Naive thymus-derived CD4-positive, alpha-beta T cell (primary cell): ENCODE measurements at regions not wholly inside any gene's neighbourhood (a gene's known extent, or its start where the extent isn't known, plus 50 kb on each side); places are given as distances from the start of the nearest gene placed in this dataset.

Source experiments
- ATAC-seq: fragments of 150-1000 bp; cut with Tn5 transposase; 2 replicates; pipeline ENCODE4 v1.10.0; 2021; ENCODE audit warnings: mild to moderate bottlenecking, moderate library complexity
- CTCF ChIA-PET: fragments of 350-600 bp; sonication (Branson Sonifier 250); formaldehyde crosslinking; loops from one replicate; lab custom pipeline; 2021; ENCODE audit warnings: antibody characterized with exemption; lab: Charles Lee
- POLR2A ChIA-PET: fragments of 350-600 bp; sonication (Branson Sonifier 250); formaldehyde crosslinking; loops from one replicate; lab custom pipeline; 2021; ENCODE audit warnings: antibody characterized with exemption, inconsistent platforms; lab: Charles Lee
- DNase-seq, 9 donors: peaks; one replicate each; pipeline versions ENCODE4 v3.0.0 to v3.0.0-alpha.2; 2020 to 2022; ENCODE audit warnings: mixed read lengths in 1 of 9
- H3K27ac ChIP-seq: one replicate; pipeline ENCODE4 v1.7.0; 2013; ENCODE audit warnings: mild to moderate bottlenecking, low read depth, low read length, moderate library complexity
- H3K27me3 ChIP-seq, 2 donors: one replicate each; pipeline ENCODE4 v1.7.0; 2013; ENCODE audit warnings: low read length in 2 of 2, mild to moderate bottlenecking in 2 of 2, moderate library complexity in 2 of 2; ENCODE audit not compliant: control insufficient read depth in 2 of 2, insufficient read depth in 2 of 2
- H3K36me3 ChIP-seq, 3 experiments: 1 replicate in 2 of 3; 2 replicates in 1 of 3; pipeline ENCODE4 v1.7.0; 2013; ENCODE audit warnings: low read length in 3 of 3, mild to moderate bottlenecking in 3 of 3, moderate library complexity in 1 of 3; ENCODE audit not compliant: insufficient read depth in 3 of 3, control insufficient read depth in 2 of 3
- H3K4me1 ChIP-seq, 2 donors: one replicate each; pipeline ENCODE4 v1.7.0; 2013; ENCODE audit warnings: low read length in 2 of 2, mild to moderate bottlenecking in 2 of 2, moderate library complexity in 1 of 2; ENCODE audit not compliant: control insufficient read depth in 2 of 2, insufficient read depth in 2 of 2
- H3K4me3 ChIP-seq: 2 replicates; pipeline ENCODE4 v1.7.0; 2013; ENCODE audit warnings: mild to moderate bottlenecking, low read length
- H3K9me3 ChIP-seq, 3 experiments: 1 replicate in 2 of 3; 2 replicates in 1 of 3; pipeline ENCODE4 v1.7.0; 2013; ENCODE audit warnings: low read length in 3 of 3; ENCODE audit not compliant: control insufficient read depth in 2 of 3
- H3K27ac Mint-ChIP-seq, 9 donors: one replicate each; pipeline ENCODE4 v1.8.0; 2020 to 2022; ENCODE audit warnings: mixed read lengths in 9 of 9, mild to moderate bottlenecking in 8 of 9, moderate library complexity in 5 of 9, inconsistent platforms in 2 of 9
- H3K27me3 Mint-ChIP-seq, 5 donors: one replicate each; pipeline ENCODE4 v1.8.0; 2021 to 2022; ENCODE audit warnings: mixed read lengths in 5 of 5, mild to moderate bottlenecking in 1 of 5
- H3K36me3 Mint-ChIP-seq, 5 donors: one replicate each; pipeline ENCODE4 v1.8.0; 2020 to 2022; ENCODE audit warnings: mixed read lengths in 5 of 5, mild to moderate bottlenecking in 3 of 5, inconsistent platforms in 1 of 5
- H3K4me1 Mint-ChIP-seq, 7 donors: one replicate each; pipeline ENCODE4 v1.8.0; 2020 to 2022; ENCODE audit warnings: mixed read lengths in 7 of 7, mild to moderate bottlenecking in 3 of 7, inconsistent platforms in 1 of 7
- H3K4me3 Mint-ChIP-seq, 10 donors: one replicate each; pipeline ENCODE4 v1.8.0; 2020 to 2022; ENCODE audit warnings: mild to moderate bottlenecking in 10 of 10, mixed read lengths in 10 of 10, moderate library complexity in 6 of 10, inconsistent platforms in 2 of 10
- H3K9me3 Mint-ChIP-seq, 11 donors: one replicate each; pipeline ENCODE4 v1.8.0; 2020 to 2022; ENCODE audit warnings: mixed read lengths in 11 of 11, mild to moderate bottlenecking in 4 of 11, inconsistent platforms in 1 of 11, moderate library complexity in 1 of 11
- intact Hi-C, 2 donors: fragments of 100-400 bp; cut with micrococcal nuclease; formaldehyde crosslinking; loops; one replicate each; pipeline ENCODE4 v1.15.1; 2023

DNA sequence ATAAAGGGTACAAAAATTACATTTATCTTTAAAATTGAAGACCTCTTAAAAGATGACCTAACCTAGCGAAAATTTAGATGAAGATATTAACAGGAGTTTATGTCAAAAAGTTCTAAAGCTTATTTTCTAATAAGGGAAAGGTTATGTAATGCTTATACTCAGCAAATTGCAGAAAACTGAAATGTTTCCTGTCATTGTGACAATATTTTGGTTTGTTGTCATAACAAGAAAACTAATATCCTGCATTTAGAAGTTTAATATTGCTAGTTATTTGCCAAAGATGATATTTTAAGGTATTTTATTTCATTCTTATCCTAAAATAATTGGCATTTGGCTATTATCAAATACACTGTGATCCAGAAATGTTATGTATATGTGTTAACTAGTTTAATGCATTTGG lies 294.5 kb downstream of the C3orf38 start:
- H3K9me3 Mint-ChIP-seq = peaks cover 0 to 2% (median 0%) of the 10 kb centered on the region in 11 donors
- ChIA-PET CTCF (no interaction called here), POLR2A (no interaction called here)
- no peaks in the 10 kb centered on the region for H3K27me3 Mint-ChIP-seq
- H3K27ac Mint-ChIP-seq = no peak overlapping the region
- H3K4me3 Mint-ChIP-seq = no peak overlapping the region
- Histone ChIP-seq H3K9me3 (no peaks in the 10 kb centered on the region), H3K4me1 (no peaks in the 10 kb centered on the region), H3K27ac (no peak overlapping the region), H3K36me3 (no peaks in the 10 kb centered on the region), H3K4me3 (no peak overlapping the region), H3K27me3 (no peaks in the 10 kb centered on the region)
- ATAC-seq = no peak
- H3K36me3 Mint-ChIP-seq = no peaks in the 10 kb centered on the region
- intact Hi-C loops = no loop called here
- DNase-seq = no peak
- no peaks in the 10 kb centered on the region for H3K4me1 Mint-ChIP-seq

- Mint-ChIP-seq H3K4me1 (no peaks in the 10 kb centered on the region), H3K9me3 (peaks cover 0 to 8% (median 0%) of the 10 kb centered on the region in 11 donors), H3K36me3 (no peaks in the 10 kb centered on the region), H3K4me3 (no peak overlapping the region), H3K27ac (no peak overlapping the region), H3K27me3 (no peaks in the 10 kb centered on the region)
- Histone ChIP-seq H3K27ac (no peak overlapping the region), H3K27me3 (no peaks in the 10 kb centered on the region), H3K36me3 (no peaks in the 10 kb centered on the region), H3K4me3 (no peak overlapping the region), H3K4me1 (no peaks in the 10 kb centered on the region), H3K9me3 (no peaks in the 10 kb centered on the region)
- no peak for DNase-seq
- POLR2A ChIA-PET = no interaction called here
- CTCF ChIA-PET = no interaction called here
- ATAC-seq = no peak
- intact Hi-C loops = no loop called here
Observed at GRCh38 chr3:88452228-88452627, 302.5 kb downstream of the C3orf38 start.

DNA sequence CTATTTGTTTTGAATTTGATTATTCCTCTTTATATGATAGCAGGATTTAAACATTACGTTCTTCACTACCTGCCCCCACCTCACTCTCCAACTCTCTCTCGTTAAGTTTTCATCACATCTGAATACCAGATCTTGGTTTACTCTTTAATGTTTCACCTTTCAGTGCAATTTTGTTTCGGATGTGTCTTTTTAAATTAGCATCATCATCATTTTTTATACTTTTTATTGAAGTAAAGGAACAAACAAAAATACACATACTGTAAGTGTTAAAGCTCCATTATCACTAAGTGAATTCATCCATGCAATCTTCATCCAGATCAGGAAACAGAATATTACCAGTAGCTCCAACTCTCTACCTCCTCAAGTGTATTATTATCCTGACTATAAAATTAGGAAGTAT lies 310.6 kb downstream of the C3orf38 start:
- CTCF ChIA-PET = no interaction called here
- DNase-seq = no peak

GRCh38 chr3:88462230-88462629 lies 312.5 kb downstream of the C3orf38 start:
- H3K4me3 Mint-ChIP-seq = no peak overlapping the region
- ATAC-seq = no peak
- Histone ChIP-seq H3K9me3 (no peaks in the 10 kb centered on the region), H3K27ac (no peak overlapping the region), H3K36me3 (no peaks in the 10 kb centered on the region), H3K4me3 (no peak overlapping the region), H3K27me3 (no peaks in the 10 kb centered on the region), H3K4me1 (no peaks in the 10 kb centered on the region)
- DNase-seq = no peak
- no peaks in the 10 kb centered on the region for H3K4me1 Mint-ChIP-seq
- H3K36me3 Mint-ChIP-seq = no peaks in the 10 kb centered on the region
- peaks cover 0 to 12% (median 4%) of the 10 kb centered on the region in 11 donors for H3K9me3 Mint-ChIP-seq
- ChIA-PET POLR2A (no interaction called here), CTCF (no interaction called here)
- H3K27me3 Mint-ChIP-seq = peaks cover 0 to 4% (median 0%) of the 10 kb centered on the region in 5 donors
- no peak overlapping the region for H3K27ac Mint-ChIP-seq
- intact Hi-C loops = no loop called here

More for the DNA sequence above, 310.6 kb downstream of the C3orf38 start:
- H3K27me3 Mint-ChIP-seq = peaks cover 0 to 4% (median 0%) of the 10 kb centered on the region in 5 donors
- ATAC-seq = no peak
- no peak overlapping the region for H3K4me3 ChIP-seq
- H3K9me3 ChIP-seq = no peaks in the 10 kb centered on the region
- H3K9me3 Mint-ChIP-seq = peaks cover 0 to 16% (median under 1%) of the 10 kb centered on the region in 11 donors
- no peaks in the 10 kb centered on the region for H3K36me3 Mint-ChIP-seq
- no peak overlapping the region for H3K27ac ChIP-seq
- H3K4me1 Mint-ChIP-seq = no peaks in the 10 kb centered on the region
- POLR2A ChIA-PET = no interaction called here
- no peaks in the 10 kb centered on the region for H3K36me3 ChIP-seq
- H3K27ac Mint-ChIP-seq = no peak overlapping the region
- intact Hi-C loops = no loop called here
- no peak overlapping the region for H3K4me3 Mint-ChIP-seq
- no peaks in the 10 kb centered on the region for H3K4me1 ChIP-seq
- H3K27me3 ChIP-seq = no peaks in the 10 kb centered on the region

GRCh38 chr3:88467191-88467590 lies 317.4 kb downstream of the C3orf38 start:
- Mint-ChIP-seq H3K27ac (no peak overlapping the region), H3K4me3 (no peak overlapping the region), H3K9me3 (peaks cover 0 to 14% (median 6%) of the 10 kb centered on the region in 11 donors), H3K27me3 (peaks cover 0 to 3% (median 0%) of the 10 kb centered on the region in 5 donors), H3K4me1 (no peaks in the 10 kb centered on the region), H3K36me3 (no peaks in the 10 kb centered on the region)
- peaks cover 0 to 5% (median 0%) of the 10 kb centered on the region in 3 experiments for H3K9me3 ChIP-seq
- ATAC-seq = no peak
- DNase-seq = no peak
- no peaks in the 10 kb centered on the region for H3K27me3 ChIP-seq
- H3K27ac ChIP-seq = no peak overlapping the region
- H3K4me1 ChIP-seq = no peaks in the 10 kb centered on the region
- H3K36me3 ChIP-seq = no peaks in the 10 kb centered on the region
- intact Hi-C loops = no loop called here
- H3K4me3 ChIP-seq = no peak overlapping the region
- POLR2A ChIA-PET = no interaction called here
- CTCF ChIA-PET = no interaction called here

- no peaks in the 10 kb centered on the region for H3K27me3 ChIP-seq
- no peaks in the 10 kb centered on the region for H3K36me3 Mint-ChIP-seq
- no peaks in the 10 kb centered on the region for H3K36me3 ChIP-seq
- H3K4me3 ChIP-seq = no peak overlapping the region
- ATAC-seq = no peak
- no peak overlapping the region for H3K4me3 Mint-ChIP-seq
- H3K27ac Mint-ChIP-seq = no peak overlapping the region
- H3K9me3 ChIP-seq = peaks cover 0 to 5% (median 0%) of the 10 kb centered on the region in 3 experiments
- ChIA-PET POLR2A (no interaction called here), CTCF (no interaction called here)
- H3K4me1 ChIP-seq = no peaks in the 10 kb centered on the region
- no peaks in the 10 kb centered on the region for H3K4me1 Mint-ChIP-seq
- peaks cover 0 to 17% (median 8%) of the 10 kb centered on the region in 11 donors for H3K9me3 Mint-ChIP-seq
- no peak overlapping the region for H3K27ac ChIP-seq
- DNase-seq = no peak
- H3K27me3 Mint-ChIP-seq = no peaks in the 10 kb centered on the region
- intact Hi-C loops = no loop called here
Observed at GRCh38 chr3:88469216-88469615, 319.5 kb downstream of the C3orf38 start.

GRCh38 chr3:88478460-88478859 lies 328.7 kb downstream of the C3orf38 start:
- Mint-ChIP-seq H3K36me3 (no peaks in the 10 kb centered on the region), H3K27ac (no peak overlapping the region), H3K4me3 (no peak overlapping the region), H3K9me3 (peaks cover 0 to 16% (median 0%) of the 10 kb centered on the region in 11 donors), H3K4me1 (no peaks in the 10 kb centered on the region), H3K27me3 (no peaks in the 10 kb centered on the region)
- Histone ChIP-seq H3K27ac (no peak overlapping the region), H3K9me3 (no peaks in the 10 kb centered on the region), H3K36me3 (no peaks in the 10 kb centered on the region), H3K27me3 (no peaks in the 10 kb centered on the region), H3K4me1 (no peaks in the 10 kb centered on the region), H3K4me3 (no peak overlapping the region)
- ATAC-seq (no peak), DNase-seq (no peak)
- intact Hi-C loops = no loop called here
- ChIA-PET POLR2A (no interaction called here), CTCF (no interaction called here)
